ENCODE measurements at regions not wholly inside any gene's neighbourhood (a gene's known extent, or its start where the extent isn't known, plus 50 kb on each side); places are given as distances from the start of the nearest gene placed in this dataset.
"Not testable (repeated sequence)": the region's sequence is repeated elsewhere in the genome, so short reads cannot be mapped to it uniquely, and the experiment has no call there.

DNA sequence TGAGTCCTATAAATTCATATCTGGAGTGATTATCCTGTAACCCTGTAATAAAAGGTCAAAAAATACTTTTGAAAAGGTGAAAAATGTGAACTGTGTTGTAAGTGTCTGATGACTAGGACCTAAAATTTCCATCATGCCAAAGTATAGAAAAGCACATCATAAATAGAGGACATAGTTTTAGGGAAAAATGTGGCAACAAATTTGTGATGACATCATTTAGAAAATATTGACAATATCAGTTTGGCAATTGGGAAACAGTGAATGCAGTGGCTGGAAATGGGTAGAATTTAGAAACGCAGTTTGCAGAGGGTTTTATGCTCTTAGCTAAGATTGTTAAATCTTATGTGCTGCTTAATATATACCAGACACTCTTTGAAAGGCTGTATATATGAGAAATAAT, 1464.8 kb downstream of the RAPGEF2 start:
- Histone ChIP-seq H3K36me3 (ENCODE audit: control insufficient read depth, insufficient read depth, low read length) (no peaks in the 10 kb centered on the region), H3K27ac (ENCODE audit: low read length) (no peak overlapping the region), H3K27me3 (ENCODE audit: control insufficient read depth, insufficient read depth, low read length) (no peaks in the 10 kb centered on the region), H3K4me1 (ENCODE audit: control insufficient read depth, insufficient read depth, low read length) (no peaks in the 10 kb centered on the region), H3K4me3 (ENCODE audit: low read depth in 2 of 2, low read length in 2 of 2) (no peak overlapping the region), H3K9me3 (ENCODE audit: control insufficient read depth, insufficient read depth, low read depth, low read length) (no peaks in the 10 kb centered on the region)
- in situ Hi-C loops (cut with HindIII; ENCODE audit: low pct_unique_long_range_greater_than_20kb, low sequenced_read_pairs) (no loop called here), intact Hi-C loops (cut with micrococcal nuclease; ENCODE audit: unreplicated experiment) (no loop called here)
- DNase-seq (ENCODE audit: low read depth, low spot score), result no peak
- no TSS peak for BruUV-seq (replicated peaks)
- ChIA-PET POLR2A (no interaction called here), CTCF (no interaction called here)
- TF ChIP-seq, protein P1, sequence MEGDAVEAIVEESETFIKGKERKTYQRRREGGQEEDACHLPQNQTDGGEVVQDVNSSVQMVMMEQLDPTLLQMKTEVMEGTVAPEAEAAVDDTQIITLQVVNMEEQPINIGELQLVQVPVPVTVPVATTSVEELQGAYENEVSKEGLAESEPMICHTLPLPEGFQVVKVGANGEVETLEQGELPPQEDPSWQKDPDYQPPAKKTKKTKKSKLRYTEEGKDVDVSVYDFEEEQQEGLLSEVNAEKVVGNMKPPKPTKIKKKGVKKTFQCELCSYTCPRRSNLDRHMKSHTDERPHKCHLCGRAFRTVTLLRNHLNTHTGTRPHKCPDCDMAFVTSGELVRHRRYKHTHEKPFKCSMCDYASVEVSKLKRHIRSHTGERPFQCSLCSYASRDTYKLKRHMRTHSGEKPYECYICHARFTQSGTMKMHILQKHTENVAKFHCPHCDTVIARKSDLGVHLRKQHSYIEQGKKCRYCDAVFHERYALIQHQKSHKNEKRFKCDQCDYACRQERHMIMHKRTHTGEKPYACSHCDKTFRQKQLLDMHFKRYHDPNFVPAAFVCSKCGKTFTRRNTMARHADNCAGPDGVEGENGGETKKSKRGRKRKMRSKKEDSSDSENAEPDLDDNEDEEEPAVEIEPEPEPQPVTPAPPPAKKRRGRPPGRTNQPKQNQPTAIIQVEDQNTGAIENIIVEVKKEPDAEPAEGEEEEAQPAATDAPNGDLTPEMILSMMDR (IDR thresholded peaks at IDR 0.05), result no peak
- TF ChIP-seq TCF7L2 (IDR thresholded peaks at IDR 0.05; ENCODE audit: low read depth, low read length), result no peak
- no peak for TF ChIP-seq POLR2AphosphoS5 (IDR thresholded peaks at IDR 0.05; ENCODE audit: low read depth, low read length)
- no peak for TF ChIP-seq SIN3A (IDR thresholded peaks at IDR 0.05; ENCODE audit: borderline replicate concordance, insufficient read depth, low read depth, low read length)
- ATAC-seq, result no peak

DNA sequence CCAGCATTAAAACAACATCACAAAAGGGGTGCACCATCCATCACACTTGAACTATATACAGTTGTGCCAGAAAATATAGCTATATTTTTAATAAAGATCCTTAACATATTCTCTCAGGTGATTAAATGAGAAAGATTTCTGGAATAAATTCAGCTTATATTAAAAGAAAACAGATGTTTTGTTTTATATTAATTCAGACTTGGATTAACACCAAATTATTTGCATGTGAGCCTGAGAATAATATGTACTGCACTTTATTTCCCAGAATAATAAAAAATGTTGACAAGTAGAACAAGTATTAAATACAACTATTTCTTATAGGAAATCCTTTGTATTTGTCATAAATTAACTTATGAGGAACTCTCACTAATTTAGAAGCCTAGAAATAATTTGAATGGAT, 1467.4 kb downstream of the RAPGEF2 start:
- ATAC-seq, result no peak
- BruUV-seq (replicated peaks), result no TSS peak
- H3K36me3 ChIP-seq (ENCODE audit: control insufficient read depth, insufficient read depth, low read length), result no peaks in the 10 kb centered on the region
- ChIA-PET POLR2A (no interaction called here), CTCF (no interaction called here)
- no peak overlapping the region for H3K27ac ChIP-seq (ENCODE audit: low read length)
- in situ Hi-C loops (cut with HindIII; ENCODE audit: low pct_unique_long_range_greater_than_20kb, low sequenced_read_pairs) (no loop called here), intact Hi-C loops (cut with micrococcal nuclease; ENCODE audit: unreplicated experiment) (no loop called here)
- H3K9me3 ChIP-seq (ENCODE audit: control insufficient read depth, insufficient read depth, low read depth, low read length), result no peaks in the 10 kb centered on the region
- no peaks in the 10 kb centered on the region for H3K4me1 ChIP-seq (ENCODE audit: control insufficient read depth, insufficient read depth, low read length)
- DNase-seq (ENCODE audit: low read depth, low spot score), result no peak
- no peak overlapping the region for H3K4me3 ChIP-seq (ENCODE audit: low read depth in 2 of 2, low read length in 2 of 2)
- TF ChIP-seq, protein P1 (IDR thresholded peaks at IDR 0.05), result no peak
- TF ChIP-seq SIN3A (IDR thresholded peaks at IDR 0.05; ENCODE audit: borderline replicate concordance, insufficient read depth, low read depth, low read length) (no peak), TCF7L2 (IDR thresholded peaks at IDR 0.05; ENCODE audit: low read depth, low read length) (no peak), POLR2AphosphoS5 (IDR thresholded peaks at IDR 0.05; ENCODE audit: low read depth, low read length) (no peak)
- TF ChIP-seq, protein P2, sequence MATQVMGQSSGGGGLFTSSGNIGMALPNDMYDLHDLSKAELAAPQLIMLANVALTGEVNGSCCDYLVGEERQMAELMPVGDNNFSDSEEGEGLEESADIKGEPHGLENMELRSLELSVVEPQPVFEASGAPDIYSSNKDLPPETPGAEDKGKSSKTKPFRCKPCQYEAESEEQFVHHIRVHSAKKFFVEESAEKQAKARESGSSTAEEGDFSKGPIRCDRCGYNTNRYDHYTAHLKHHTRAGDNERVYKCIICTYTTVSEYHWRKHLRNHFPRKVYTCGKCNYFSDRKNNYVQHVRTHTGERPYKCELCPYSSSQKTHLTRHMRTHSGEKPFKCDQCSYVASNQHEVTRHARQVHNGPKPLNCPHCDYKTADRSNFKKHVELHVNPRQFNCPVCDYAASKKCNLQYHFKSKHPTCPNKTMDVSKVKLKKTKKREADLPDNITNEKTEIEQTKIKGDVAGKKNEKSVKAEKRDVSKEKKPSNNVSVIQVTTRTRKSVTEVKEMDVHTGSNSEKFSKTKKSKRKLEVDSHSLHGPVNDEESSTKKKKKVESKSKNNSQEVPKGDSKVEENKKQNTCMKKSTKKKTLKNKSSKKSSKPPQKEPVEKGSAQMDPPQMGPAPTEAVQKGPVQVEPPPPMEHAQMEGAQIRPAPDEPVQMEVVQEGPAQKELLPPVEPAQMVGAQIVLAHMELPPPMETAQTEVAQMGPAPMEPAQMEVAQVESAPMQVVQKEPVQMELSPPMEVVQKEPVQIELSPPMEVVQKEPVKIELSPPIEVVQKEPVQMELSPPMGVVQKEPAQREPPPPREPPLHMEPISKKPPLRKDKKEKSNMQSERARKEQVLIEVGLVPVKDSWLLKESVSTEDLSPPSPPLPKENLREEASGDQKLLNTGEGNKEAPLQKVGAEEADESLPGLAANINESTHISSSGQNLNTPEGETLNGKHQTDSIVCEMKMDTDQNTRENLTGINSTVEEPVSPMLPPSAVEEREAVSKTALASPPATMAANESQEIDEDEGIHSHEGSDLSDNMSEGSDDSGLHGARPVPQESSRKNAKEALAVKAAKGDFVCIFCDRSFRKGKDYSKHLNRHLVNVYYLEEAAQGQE (IDR thresholded peaks at IDR 0.05; ENCODE audit: insufficient read depth in 1 of 2, low read depth in 2 of 2, low read length in 1 of 2), result no peak
- no peaks in the 10 kb centered on the region for H3K27me3 ChIP-seq (ENCODE audit: control insufficient read depth, insufficient read depth, low read length)

DNA sequence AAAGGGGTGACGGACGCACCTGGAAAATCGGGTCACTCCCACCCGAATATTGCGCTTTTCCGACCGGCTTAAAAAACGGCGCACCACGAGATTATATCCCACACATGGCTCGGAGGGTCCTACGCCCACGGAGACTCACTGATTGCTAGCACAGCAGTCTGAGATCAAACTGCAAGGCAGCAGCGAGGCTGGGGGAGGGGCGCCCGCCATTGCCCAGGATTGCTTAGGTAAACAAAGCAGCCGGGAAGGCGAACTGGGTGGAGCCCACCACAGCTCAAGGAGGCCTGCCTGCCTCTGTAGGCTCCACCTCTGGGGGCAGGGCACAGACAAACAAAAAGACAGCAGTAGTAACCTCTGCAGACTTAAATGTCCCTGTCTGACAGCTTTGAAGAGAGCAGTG, 1471.4 kb downstream of the RAPGEF2 start:
- H3K36me3 ChIP-seq (ENCODE audit: control insufficient read depth, insufficient read depth, low read length); DNase-seq (ENCODE audit: low read depth, low spot score); in situ Hi-C loops (cut with HindIII; ENCODE audit: low pct_unique_long_range_greater_than_20kb, low sequenced_read_pairs); H3K27ac ChIP-seq (ENCODE audit: low read length); intact Hi-C loops (cut with micrococcal nuclease; ENCODE audit: unreplicated experiment); POLR2A ChIA-PET; H3K27me3 ChIP-seq (ENCODE audit: control insufficient read depth, insufficient read depth, low read length); CTCF ChIA-PET; H3K4me3 ChIP-seq (ENCODE audit: low read depth in 2 of 2, low read length in 2 of 2); ATAC-seq; BruUV-seq (replicated peaks); H3K9me3 ChIP-seq (ENCODE audit: control insufficient read depth, insufficient read depth, low read depth, low read length); H3K4me1 ChIP-seq (ENCODE audit: control insufficient read depth, insufficient read depth, low read length): not testable (repeated sequence)

Data from Panc1 (cell line).